Gastroesophageal sphincter (tissue), 3 donors: ENCODE measurements at regions not wholly inside any gene's neighbourhood (a gene's known extent, or its start where the extent isn't known, plus 50 kb on each side); places are given as distances from the start of the nearest gene placed in this dataset.

Source experiments
- EP300 ChIP-seq: sonication (generic); formaldehyde crosslinking; IDR thresholded peaks from one replicate; pipeline ENCODE4 v1.6.1; 2017; ENCODE audit warnings: antibody characterized with exemption, mild to moderate bottlenecking
- POLR2A ChIP-seq, 2 donors: fragments of 450-650 bp; IDR thresholded peaks; one replicate each; pipeline ENCODE4 v1.6.1; 2017; ENCODE audit warnings: antibody characterized with exemption in 2 of 2, mild to moderate bottlenecking in 2 of 2, moderate library complexity in 1 of 2
- POLR2AphosphoS5 ChIP-seq: sonication (generic); formaldehyde crosslinking; IDR thresholded peaks from one replicate; pipeline ENCODE4 v1.6.1; 2017; ENCODE audit warnings: antibody characterized with exemption
- TF ChIP-seq, protein P1 (sequence below), 4 experiments: fragments of 200-600 bp in 2 of 4; fragments of 450-650 bp in 2 of 4; sonication (generic) in 1 of 4; IDR thresholded peaks; one replicate each; pipeline ENCODE4 v1.5.1; 2017 to 2019; ENCODE audit warnings: antibody characterized with exemption in 4 of 4, mild to moderate bottlenecking in 2 of 4, moderate library complexity in 2 of 4

DNA sequence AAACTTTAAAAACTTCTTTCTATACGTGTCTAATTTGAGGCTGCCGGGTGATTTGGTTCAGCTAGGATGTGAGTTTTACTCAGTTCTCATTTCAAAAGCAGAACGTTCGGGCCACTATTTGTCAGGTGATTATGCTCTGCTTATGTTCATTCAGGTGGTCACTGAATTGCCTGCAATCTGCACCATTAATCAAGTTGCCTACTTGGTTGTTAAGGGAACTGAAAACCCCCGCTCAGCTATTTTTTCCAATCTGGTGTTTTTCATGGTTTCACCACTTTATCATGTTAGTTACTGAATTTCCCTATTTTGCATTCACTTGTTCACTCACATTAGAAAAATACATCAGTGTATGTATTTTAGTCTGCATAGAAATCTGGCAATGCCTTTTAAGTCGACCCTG is 523.0 kb downstream of the CSNK1G3 start:
- TF ChIP-seq, protein P1, sequence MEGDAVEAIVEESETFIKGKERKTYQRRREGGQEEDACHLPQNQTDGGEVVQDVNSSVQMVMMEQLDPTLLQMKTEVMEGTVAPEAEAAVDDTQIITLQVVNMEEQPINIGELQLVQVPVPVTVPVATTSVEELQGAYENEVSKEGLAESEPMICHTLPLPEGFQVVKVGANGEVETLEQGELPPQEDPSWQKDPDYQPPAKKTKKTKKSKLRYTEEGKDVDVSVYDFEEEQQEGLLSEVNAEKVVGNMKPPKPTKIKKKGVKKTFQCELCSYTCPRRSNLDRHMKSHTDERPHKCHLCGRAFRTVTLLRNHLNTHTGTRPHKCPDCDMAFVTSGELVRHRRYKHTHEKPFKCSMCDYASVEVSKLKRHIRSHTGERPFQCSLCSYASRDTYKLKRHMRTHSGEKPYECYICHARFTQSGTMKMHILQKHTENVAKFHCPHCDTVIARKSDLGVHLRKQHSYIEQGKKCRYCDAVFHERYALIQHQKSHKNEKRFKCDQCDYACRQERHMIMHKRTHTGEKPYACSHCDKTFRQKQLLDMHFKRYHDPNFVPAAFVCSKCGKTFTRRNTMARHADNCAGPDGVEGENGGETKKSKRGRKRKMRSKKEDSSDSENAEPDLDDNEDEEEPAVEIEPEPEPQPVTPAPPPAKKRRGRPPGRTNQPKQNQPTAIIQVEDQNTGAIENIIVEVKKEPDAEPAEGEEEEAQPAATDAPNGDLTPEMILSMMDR (IDR thresholded peaks at IDR 0.05), result no peak
- TF ChIP-seq POLR2A (IDR thresholded peaks at IDR 0.05) (no peak), EP300 (no peak), POLR2AphosphoS5 (no peak)
